WTC11 (cell line): ENCODE measurements at regions not wholly inside any gene's neighbourhood (a gene's known extent, or its start where the extent isn't known, plus 50 kb on each side); places are given as distances from the start of the nearest gene placed in this dataset.

Source experiments
- ATAC-seq: fragments of 200-7000 bp; cut with Tn5 transposase; 2 replicates; pipeline ENCODE4 v1.10.0; 2021; ENCODE audit warnings: mild to moderate bottlenecking, moderate library complexity
- CTCF ChIA-PET: fragments of 300-600 bp; sonication (Branson Sonifier 250); formaldehyde crosslinking; loops from one replicate; lab custom pipeline; 2021; ENCODE audit warnings: antibody characterized with exemption; lab: Charles Lee
- POLR2A ChIA-PET: fragments of 350-600 bp; sonication (Branson Sonifier 250); formaldehyde crosslinking; loops from one replicate; lab custom pipeline; 2021; ENCODE audit warnings: antibody characterized with exemption; lab: Charles Lee
- DNase-seq: peaks from one replicate; pipeline ENCODE4 v3.0.0; 2021; ENCODE audit warnings: low spot score
- H3K27ac Mint-ChIP-seq: 2 replicates; pipeline ENCODE4 v1.8.0; 2021; ENCODE audit warnings: mixed read lengths
- H3K27me3 Mint-ChIP-seq: 2 replicates; pipeline ENCODE4 v1.8.0; 2021; ENCODE audit warnings: low read depth, mild to moderate bottlenecking, moderate library complexity, mixed read lengths
- H3K36me3 Mint-ChIP-seq: 2 replicates; pipeline ENCODE4 v1.8.0; 2021; ENCODE audit warnings: mixed read lengths
- H3K4me1 Mint-ChIP-seq: 2 replicates; pipeline ENCODE4 v1.8.0; 2022; ENCODE audit warnings: mixed read lengths
- H3K4me3 Mint-ChIP-seq: 2 replicates; pipeline ENCODE4 v1.8.0; 2021; ENCODE audit warnings: mild to moderate bottlenecking, moderate library complexity, mixed read lengths
- H3K9me3 Mint-ChIP-seq: 2 replicates; pipeline ENCODE4 v1.8.0; 2021; ENCODE audit warnings: mixed read lengths
- ATF2 ChIP-seq: sonication (generic); formaldehyde crosslinking; IDR thresholded peaks from 2 replicates; pipeline ENCODE4 v1.8.1; 2022; ENCODE audit warnings: low read depth, missing genetic modification reagents, borderline replicate concordance
- CDX4 ChIP-seq: fragments of 250-450 bp; sonication (Bioruptor Pico); IDR thresholded peaks from 2 replicates; pipeline ENCODE4 v1.9.0; 2021; ENCODE audit warnings: moderate library complexity, mild to moderate bottlenecking, inconsistent platforms, borderline replicate concordance
- E2F5 ChIP-seq: sonication (generic); formaldehyde crosslinking; IDR thresholded peaks from 2 replicates; pipeline ENCODE4 v1.8.1; 2022; ENCODE audit warnings: mild to moderate bottlenecking, moderate library complexity, missing genetic modification reagents
- ERG ChIP-seq: fragments of 250-450 bp; sonication (Bioruptor Pico); IDR thresholded peaks from 2 replicates; pipeline ENCODE4 v1.8.0; 2021; ENCODE audit warnings: mild to moderate bottlenecking
- ETV6 ChIP-seq: sonication (generic); formaldehyde crosslinking; IDR thresholded peaks from 2 replicates; pipeline ENCODE4 v1.8.1; 2022; ENCODE audit warnings: mild to moderate bottlenecking, missing genetic modification reagents
- FOXP1 ChIP-seq: sonication (generic); formaldehyde crosslinking; IDR thresholded peaks from 2 replicates; pipeline ENCODE4 v1.8.0; 2022; ENCODE audit warnings: missing genetic modification reagents, mild to moderate bottlenecking, moderate library complexity, borderline replicate concordance
- GABPB1 ChIP-seq: sonication (generic); formaldehyde crosslinking; IDR thresholded peaks from 2 replicates; pipeline ENCODE4 v1.8.1; 2023; ENCODE audit warnings: mild to moderate bottlenecking, missing genetic modification reagents
- HMGXB4 ChIP-seq: sonication (generic); formaldehyde crosslinking; IDR thresholded peaks from 2 replicates; pipeline ENCODE4 v1.8.1; 2023; ENCODE audit warnings: mild to moderate bottlenecking, moderate library complexity, missing genetic modification reagents
- IRF1 ChIP-seq: sonication (generic); formaldehyde crosslinking; IDR thresholded peaks from 2 replicates; pipeline ENCODE4 v1.8.0; 2023; ENCODE audit warnings: missing genetic modification reagents
- NFYB ChIP-seq: sonication (generic); formaldehyde crosslinking; conservative IDR thresholded peaks from 2 replicates; pipeline ENCODE4 v1.8.0; 2022; ENCODE audit warnings: low read depth, missing genetic modification reagents
- NR2C2 ChIP-seq: sonication (generic); formaldehyde crosslinking; IDR thresholded peaks from 2 replicates; pipeline ENCODE4 v1.8.0; 2022; ENCODE audit warnings: mild to moderate bottlenecking, missing genetic modification reagents
- RORB ChIP-seq: fragments of 250-450 bp; sonication (Bioruptor Pico); IDR thresholded peaks from 2 replicates; pipeline ENCODE4 v1.9.0; 2021; ENCODE audit warnings: mild to moderate bottlenecking
- SMAD3 ChIP-seq: sonication (generic); formaldehyde crosslinking; IDR thresholded peaks from 2 replicates; pipeline ENCODE4 v1.8.0; 2022; ENCODE audit warnings: missing genetic modification reagents, mild to moderate bottlenecking, borderline replicate concordance
- TEAD1 ChIP-seq: sonication (generic); formaldehyde crosslinking; IDR thresholded peaks from 2 replicates; pipeline ENCODE4 v1.8.0; 2022; ENCODE audit warnings: mild to moderate bottlenecking, missing genetic modification reagents
- TEAD4 ChIP-seq: sonication (generic); formaldehyde crosslinking; IDR thresholded peaks from 2 replicates; pipeline ENCODE4 v1.8.0; 2022; ENCODE audit warnings: mild to moderate bottlenecking, missing genetic modification reagents
- ZNF121 ChIP-seq: sonication (generic); formaldehyde crosslinking; IDR thresholded peaks from 2 replicates; pipeline ENCODE4 v1.8.0; 2023; ENCODE audit warnings: missing genetic modification reagents
- ZNF263 ChIP-seq: sonication (generic); formaldehyde crosslinking; IDR thresholded peaks from 2 replicates; pipeline ENCODE4 v1.8.1; 2022; ENCODE audit warnings: low read depth, mild to moderate bottlenecking, moderate library complexity, missing genetic modification reagents
- ZNF317 ChIP-seq: sonication (generic); formaldehyde crosslinking; IDR thresholded peaks from 2 replicates; pipeline ENCODE4 v1.8.1; 2023; ENCODE audit warnings: low read depth, mild to moderate bottlenecking, moderate library complexity, missing genetic modification reagents, borderline replicate concordance
- ZNF423 ChIP-seq: fragments of 250-450 bp; sonication (Bioruptor Pico); IDR thresholded peaks from 2 replicates; pipeline ENCODE4 v2.1.2; 2022; ENCODE audit warnings: mild to moderate bottlenecking, moderate library complexity
- ZNF671 ChIP-seq: fragments of 250-450 bp; sonication (Bioruptor Pico); IDR thresholded peaks from 2 replicates; pipeline ENCODE4 v1.8.0; 2021; ENCODE audit warnings: mild to moderate bottlenecking
- ZSCAN18 ChIP-seq: fragments of 250-450 bp; sonication (Bioruptor Pico); IDR thresholded peaks from 2 replicates; pipeline ENCODE4 v2.1.2; 2022; ENCODE audit warnings: mild to moderate bottlenecking, moderate library complexity

- DNase-seq (no peak), ATAC-seq (no peak)
- TF ChIP-seq NR2C2 (CRISPR knock-in tag) (no peak), SMAD3 (CRISPR knock-in tag) (no peak), FOXP1 (no peak), ZSCAN18 (no peak), ATF2 (CRISPR knock-in tag) (no peak)
- Mint-ChIP-seq H3K4me1 (no peaks in the 10 kb centered on the region), H3K27ac (no peak overlapping the region), H3K4me3 (no peak overlapping the region), H3K9me3 (no peaks in the 10 kb centered on the region; the same call in 1 of the 2 replicates), H3K27me3 (no peaks in the 10 kb centered on the region), H3K36me3 (no peaks in the 10 kb centered on the region)
- POLR2A ChIA-PET: no interaction called here
- CTCF ChIA-PET: no interaction called here
These were observed 452.2 kb downstream of the IPO8 start for GRCh38 chr12:30243426-30243825.

GRCh38 chr12:30219047-30219446 is 435.3 kb upstream of the TMTC1 start:
- ChIA-PET POLR2A (no interaction called here), CTCF (no interaction called here)
- TF ChIP-seq IRF1 (CRISPR knock-in tag) (no peak), TEAD4 (CRISPR knock-in tag) (no peak), RORB (CRISPR knock-in tag) (no peak), ZNF121 (CRISPR knock-in tag) (no peak), ZNF317 (CRISPR knock-in tag) (no peak), ZNF423 (no peak), GABPB1 (CRISPR knock-in tag) (no peak), CDX4 (no peak), HMGXB4 (CRISPR knock-in tag) (no peak), ZNF671 (CRISPR knock-in tag) (no peak), ETV6 (CRISPR knock-in tag) (no peak), E2F5 (CRISPR knock-in tag) (no peak), TEAD1 (no peak), ERG (CRISPR knock-in tag) (no peak), ZNF263 (CRISPR knock-in tag) (no peak), NFYB (no peak)
- Mint-ChIP-seq H3K27ac (no peak overlapping the region), H3K27me3 (no peaks in the 10 kb centered on the region; the same call in 1 of the 2 replicates), H3K36me3 (peaks cover 9% of the 10 kb centered on the region), H3K9me3 (peaks cover 19% of the 10 kb centered on the region), H3K4me3 (no peak overlapping the region), H3K4me1 (peaks cover 6% of the 10 kb centered on the region)
- ATAC-seq (no peak), DNase-seq (no peak)
